ENCODE measurements at regions not wholly inside any gene's neighbourhood (a gene's known extent, or its start where the extent isn't known, plus 50 kb on each side); places are given as distances from the start of the nearest gene placed in this dataset.

GRCh38 chr17:33739714-33740113, 446.6 kb upstream of the ASIC2 start:
- TF ChIP-seq POLR2A (IDR thresholded peaks at IDR 0.05) (no peak), EP300 (IDR thresholded peaks at IDR 0.05) (no peak)
- TF ChIP-seq, protein P1, sequence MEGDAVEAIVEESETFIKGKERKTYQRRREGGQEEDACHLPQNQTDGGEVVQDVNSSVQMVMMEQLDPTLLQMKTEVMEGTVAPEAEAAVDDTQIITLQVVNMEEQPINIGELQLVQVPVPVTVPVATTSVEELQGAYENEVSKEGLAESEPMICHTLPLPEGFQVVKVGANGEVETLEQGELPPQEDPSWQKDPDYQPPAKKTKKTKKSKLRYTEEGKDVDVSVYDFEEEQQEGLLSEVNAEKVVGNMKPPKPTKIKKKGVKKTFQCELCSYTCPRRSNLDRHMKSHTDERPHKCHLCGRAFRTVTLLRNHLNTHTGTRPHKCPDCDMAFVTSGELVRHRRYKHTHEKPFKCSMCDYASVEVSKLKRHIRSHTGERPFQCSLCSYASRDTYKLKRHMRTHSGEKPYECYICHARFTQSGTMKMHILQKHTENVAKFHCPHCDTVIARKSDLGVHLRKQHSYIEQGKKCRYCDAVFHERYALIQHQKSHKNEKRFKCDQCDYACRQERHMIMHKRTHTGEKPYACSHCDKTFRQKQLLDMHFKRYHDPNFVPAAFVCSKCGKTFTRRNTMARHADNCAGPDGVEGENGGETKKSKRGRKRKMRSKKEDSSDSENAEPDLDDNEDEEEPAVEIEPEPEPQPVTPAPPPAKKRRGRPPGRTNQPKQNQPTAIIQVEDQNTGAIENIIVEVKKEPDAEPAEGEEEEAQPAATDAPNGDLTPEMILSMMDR (IDR thresholded peaks at IDR 0.05), result no peak
